ENCODE measurements at regions not wholly inside any gene's neighbourhood (a gene's known extent, or its start where the extent isn't known, plus 50 kb on each side); places are given as distances from the start of the nearest gene placed in this dataset.
"Not testable (repeated sequence)": the region's sequence is repeated elsewhere in the genome, so short reads cannot be mapped to it uniquely, and the experiment has no call there.

GRCh38 chr1:190832511-190832910 is 354.8 kb upstream of the BRINP3 start:
- no peak for DNase-seq (ENCODE audit: low read depth)

GRCh38 chr1:190835658-190836057 is 358.0 kb upstream of the BRINP3 start:
- DNase-seq (ENCODE audit: low read depth) = no peak

- DNase-seq (ENCODE audit: low read depth) = not testable (repeated sequence)
Measured at GRCh38 chr1:190837200-190837599, 359.5 kb upstream of the BRINP3 start.

GRCh38 chr1:190837888-190838287 is 360.2 kb upstream of the BRINP3 start:
- DNase-seq (ENCODE audit: low read depth) = no peak

GRCh38 chr1:190847166-190847565 is 369.5 kb upstream of the BRINP3 start:
- DNase-seq (ENCODE audit: low read depth) = no peak

GRCh38 chr1:190849346-190849745 is 371.7 kb upstream of the BRINP3 start:
- no peak for DNase-seq (ENCODE audit: low read depth)

GRCh38 chr1:190852611-190853010 is 374.9 kb upstream of the BRINP3 start:
- DNase-seq (ENCODE audit: low read depth) = no peak

- no peak for DNase-seq (ENCODE audit: low read depth)
Measured at GRCh38 chr1:190858140-190858539, 380.5 kb upstream of the BRINP3 start.

- no peak for DNase-seq (ENCODE audit: low read depth)
Measured at GRCh38 chr1:190864013-190864641, 386.5 kb upstream of the BRINP3 start.

GRCh38 chr1:190880352-190880751 is 402.7 kb upstream of the BRINP3 start:
- DNase-seq (ENCODE audit: low read depth) = no peak

- no peak for DNase-seq (ENCODE audit: low read depth)
Measured at GRCh38 chr1:190881064-190881463, 403.4 kb upstream of the BRINP3 start.

GRCh38 chr1:190897233-190897632 is 419.6 kb upstream of the BRINP3 start:
- no peak for DNase-seq (ENCODE audit: low read depth)

- no peak for DNase-seq (ENCODE audit: low read depth)
Measured at GRCh38 chr1:190904091-190904695, 426.5 kb upstream of the BRINP3 start.

GRCh38 chr1:190906206-190906725 is 428.6 kb upstream of the BRINP3 start:
- no peak for DNase-seq (ENCODE audit: low read depth)

GRCh38 chr1:190908246-190908645 is 430.6 kb upstream of the BRINP3 start:
- no peak for DNase-seq (ENCODE audit: low read depth)

GRCh38 chr1:190908691-190909090 is 431.0 kb upstream of the BRINP3 start:
- no peak for DNase-seq (ENCODE audit: low read depth)

- DNase-seq (ENCODE audit: low read depth) = no peak
Measured at GRCh38 chr1:190935925-190936324, 458.3 kb upstream of the BRINP3 start.

GRCh38 chr1:190936337-190936736 is 458.7 kb upstream of the BRINP3 start:
- no peak for DNase-seq (ENCODE audit: low read depth)

- no peak for DNase-seq (ENCODE audit: low read depth)
Measured at GRCh38 chr1:190940951-190941350, 463.3 kb upstream of the BRINP3 start.

GRCh38 chr1:190942475-190942874 is 464.8 kb upstream of the BRINP3 start:
- no peak for DNase-seq (ENCODE audit: low read depth)

GRCh38 chr1:190943722-190944121 is 466.1 kb upstream of the BRINP3 start:
- not testable (repeated sequence) for DNase-seq (ENCODE audit: low read depth)

- no peak for DNase-seq (ENCODE audit: low read depth)
Measured at GRCh38 chr1:190949939-190950338, 472.3 kb upstream of the BRINP3 start.

GRCh38 chr1:190957565-190957964 is 479.9 kb upstream of the BRINP3 start:
- no peak for DNase-seq (ENCODE audit: low read depth)

- DNase-seq (ENCODE audit: low read depth) = no peak
Measured at GRCh38 chr1:190963321-190963720, 485.7 kb upstream of the BRINP3 start.

Data from CMK (cell line).